H1 (cell line): ENCODE measurements at regions not wholly inside any gene's neighbourhood (a gene's known extent, or its start where the extent isn't known, plus 50 kb on each side); places are given as distances from the start of the nearest gene placed in this dataset.

Experiments used
- CTCF ChIA-PET: fragments of 300-600 bp; sonication (Branson Sonifier 250); formaldehyde crosslinking; loops from one replicate; lab custom pipeline; 2021; ENCODE audit not compliant: partially characterized antibody; lab: Charles Lee
- POLR2A ChIA-PET: fragments of 300-600 bp; sonication (Branson Sonifier 250); formaldehyde crosslinking; loops from one replicate; lab custom pipeline; 2021; ENCODE audit warnings: inconsistent platforms; ENCODE audit not compliant: partially characterized antibody; lab: Charles Lee
- DNase-seq, 2 experiments: peaks; one replicate each; pipeline versions ENCODE4 v3.0.0 to v3.0.0-alpha.2; 2010 to 2022; ENCODE audit warnings: low spot score in 2 of 2, low read depth in 1 of 2, mixed read lengths in 1 of 2
- FAIRE-seq: peaks from 2 replicates; lab custom pipeline; 2011; peaks lifted over from hg19 to GRCh38; lab: Jason Lieb, UNC
- H2AFZ ChIP-seq: 2 replicates; pipeline ENCODE4 v1.8.1; 2012; ENCODE audit warnings: low read length, inconsistent platforms
- H2AK5ac ChIP-seq: 2 replicates; pipeline ENCODE4 v1.6.1; 2013; ENCODE audit warnings: low read depth, low read length
- H2BK120ac ChIP-seq: replicated peaks from 2 replicates; pipeline ENCODE3; 2013; ENCODE audit warnings: low read depth, low read length, inconsistent platforms
- H2BK12ac ChIP-seq: 2 replicates; pipeline ENCODE4 v1.6.1; 2013; ENCODE audit warnings: low read depth, low read length
- H2BK15ac ChIP-seq: 2 replicates; pipeline ENCODE4 v1.6.1; 2013; ENCODE audit warnings: low read length
- H2BK20ac ChIP-seq: 2 replicates; pipeline ENCODE4 v1.6.1; 2013; ENCODE audit warnings: low read length
- H2BK5ac ChIP-seq: 2 replicates; pipeline ENCODE4 v1.6.1; 2013; ENCODE audit warnings: low read depth, low read length
- H3K14ac ChIP-seq: 2 replicates; pipeline ENCODE4 v1.6.1; 2013; ENCODE audit warnings: inconsistent platforms; ENCODE audit not compliant: insufficient read length
- H3K18ac ChIP-seq: 2 replicates; pipeline ENCODE4 v1.6.1; 2013; ENCODE audit warnings: low read length; ENCODE audit errors: extremely low read depth
- H3K23ac ChIP-seq: 2 replicates; pipeline ENCODE4 v1.6.1; 2013; ENCODE audit warnings: inconsistent platforms; ENCODE audit not compliant: insufficient read length
- H3K23me2 ChIP-seq: 2 replicates; pipeline ENCODE4 v1.6.1; 2013; ENCODE audit warnings: low read depth, low read length
- H3K27ac ChIP-seq: 2 replicates; pipeline ENCODE4 v1.6.1; 2011; ENCODE audit warnings: low read depth, low read length, inconsistent platforms
- H3K27me3 ChIP-seq, 4 experiments: replicated peaks in 1 of 4; 1 replicate in 1 of 4; 2 replicates in 3 of 4; pipeline versions ENCODE4 v1.6.1 to v1.8.1; 2011 to 2013; ENCODE audit warnings: low read length in 3 of 4, mild to moderate bottlenecking in 3 of 4, inconsistent platforms in 2 of 4, mixed read lengths in 2 of 4, moderate library complexity in 1 of 4; ENCODE audit not compliant: control insufficient read depth in 3 of 4, insufficient read depth in 3 of 4; ENCODE audit errors: extremely low read depth in 1 of 4
- H3K36me3 ChIP-seq, 4 experiments: 2 replicates each; pipeline versions ENCODE4 v1.6.1 to v1.8.1; 2011 to 2013; ENCODE audit warnings: mild to moderate bottlenecking in 4 of 4, low read length in 3 of 4, moderate library complexity in 2 of 4, control low read depth in 1 of 4, inconsistent platforms in 1 of 4; ENCODE audit not compliant: insufficient read depth in 4 of 4, control insufficient read depth in 2 of 4
- H3K4ac ChIP-seq: replicated peaks from 2 replicates; pipeline ENCODE3; 2013; ENCODE audit warnings: low read length, low read depth, mixed read lengths, inconsistent platforms; ENCODE audit not compliant: insufficient read length
- H3K4me1 ChIP-seq, 4 experiments: replicated peaks in 1 of 4; 1 replicate in 1 of 4; 2 replicates in 3 of 4; pipeline versions ENCODE4 v1.6.1 to v1.8.1; 2011 to 2013; ENCODE audit warnings: low read length in 3 of 4, inconsistent platforms in 2 of 4, mixed read lengths in 1 of 4; ENCODE audit not compliant: insufficient read depth in 4 of 4, control insufficient read depth in 3 of 4
- H3K4me2 ChIP-seq, 2 experiments: 2 replicates each; pipeline versions ENCODE4 v1.6.1 to v1.8.1; 2011 to 2013; ENCODE audit warnings: low read depth in 2 of 2, low read length in 2 of 2, control low read depth in 1 of 2, inconsistent platforms in 1 of 2, mild to moderate bottlenecking in 1 of 2; ENCODE audit not compliant: insufficient read depth in 1 of 2
- H3K4me3 ChIP-seq, 4 experiments: fragments of 200-600, 300-600 bp in 1 of 4; sonication (generic), shearing (Covaris generic), sonication (Bioruptor Twin) in 1 of 4; 2 replicates each; pipeline versions ENCODE4 v1.5.1 to v1.8.1; 2011 to 2016; ENCODE audit warnings: low read length in 4 of 4, low read depth in 3 of 4, control low read depth in 2 of 4, inconsistent platforms in 2 of 4, mild to moderate bottlenecking in 2 of 4, mixed read lengths in 1 of 4, moderate library complexity in 1 of 4; ENCODE audit not compliant: insufficient read depth in 2 of 4; ENCODE audit errors: extremely low read depth in 1 of 4
- H3K56ac ChIP-seq: replicated peaks from 2 replicates; pipeline ENCODE3; 2013; ENCODE audit warnings: low read depth, mild to moderate bottlenecking, mixed read lengths, low read length, inconsistent platforms; ENCODE audit not compliant: insufficient read length
- H3K79me1 ChIP-seq: 2 replicates; pipeline ENCODE4 v1.6.1; 2013; ENCODE audit warnings: low read depth, low read length, control low read depth
- H3K79me2 ChIP-seq, 2 experiments: 2 replicates each; pipeline versions ENCODE4 v1.6.1 to v1.8.1; 2012 to 2013; ENCODE audit warnings: low read length in 2 of 2, mild to moderate bottlenecking in 2 of 2, inconsistent platforms in 1 of 2; ENCODE audit not compliant: insufficient read depth in 2 of 2, control insufficient read depth in 1 of 2
- H3K9ac ChIP-seq, 4 experiments: replicated peaks in 1 of 4; 1 replicate in 1 of 4; 2 replicates in 3 of 4; pipeline versions ENCODE4 v1.6.1 to v1.8.1; 2011 to 2013; ENCODE audit warnings: low read depth in 3 of 4, low read length in 3 of 4, control low read depth in 2 of 4, mild to moderate bottlenecking in 2 of 4, moderate library complexity in 2 of 4, inconsistent platforms in 1 of 4; ENCODE audit errors: extremely low read depth in 1 of 4
- H3K9me3 ChIP-seq, 2 experiments: 2 replicates each; pipeline versions ENCODE4 v1.6.1 to v1.8.1; 2012 to 2013; ENCODE audit warnings: mild to moderate bottlenecking in 2 of 2, moderate library complexity in 2 of 2, control low read depth in 1 of 2, inconsistent platforms in 1 of 2, low read depth in 1 of 2, low read length in 1 of 2, mixed read lengths in 1 of 2; ENCODE audit not compliant: insufficient read depth in 2 of 2
- H4K20me1 ChIP-seq, 2 experiments: replicated peaks in 1 of 2; 2 replicates each; pipeline versions ENCODE3 to v1.8.1; 2011 to 2013; ENCODE audit warnings: inconsistent platforms in 2 of 2, low read length in 2 of 2, mild to moderate bottlenecking in 1 of 2; ENCODE audit not compliant: insufficient read depth in 2 of 2, control insufficient read depth in 1 of 2
- H4K5ac ChIP-seq: 2 replicates; pipeline ENCODE4 v1.6.1; 2013; ENCODE audit warnings: low read length, low read depth, mixed read lengths, inconsistent platforms; ENCODE audit not compliant: insufficient read length
- H4K8ac ChIP-seq: 2 replicates; pipeline ENCODE4 v1.8.0; 2013; ENCODE audit warnings: mild to moderate bottlenecking, moderate library complexity, low read length, inconsistent platforms; ENCODE audit not compliant: insufficient read depth; ENCODE audit errors: extremely low read depth
- H4K91ac ChIP-seq: replicated peaks from 2 replicates; pipeline ENCODE3; 2013; ENCODE audit warnings: low read length, mixed read lengths, inconsistent platforms; ENCODE audit not compliant: insufficient read length
- KDM4A ChIP-seq: IDR thresholded peaks from one replicate; pipeline ENCODE4 v1.7.1; 2012; ENCODE audit warnings: low read depth, mild to moderate bottlenecking, moderate library complexity, low read length, inconsistent platforms; ENCODE audit not compliant: severe bottlenecking
- SIRT6 ChIP-seq: IDR thresholded peaks from one replicate; pipeline ENCODE4 v1.7.1; 2012; ENCODE audit warnings: low read length, inconsistent platforms
- WGBS, 2 experiments: shearing (Covaris generic) in 1 of 2; methylation state at CpG; one replicate each; pipeline versions ENCODE4 v1.1.6 to v1.1.7; 2013 to 2015; ENCODE audit warnings: low lambda C conversion rate in 2 of 2, mixed read lengths in 2 of 2, inconsistent platforms in 1 of 2, low coverage in 1 of 2, missing lambda C conversion rate in 1 of 2; ENCODE audit not compliant: insufficient replicate concordance in 2 of 2, insufficient coverage in 1 of 2, insufficient read length in 1 of 2; ENCODE audit errors: extremely low coverage in 1 of 2, missing lambda C conversion rate in 1 of 2; 5-methylcytosine and 5-hydroxymethylcytosine counted together

DNA sequence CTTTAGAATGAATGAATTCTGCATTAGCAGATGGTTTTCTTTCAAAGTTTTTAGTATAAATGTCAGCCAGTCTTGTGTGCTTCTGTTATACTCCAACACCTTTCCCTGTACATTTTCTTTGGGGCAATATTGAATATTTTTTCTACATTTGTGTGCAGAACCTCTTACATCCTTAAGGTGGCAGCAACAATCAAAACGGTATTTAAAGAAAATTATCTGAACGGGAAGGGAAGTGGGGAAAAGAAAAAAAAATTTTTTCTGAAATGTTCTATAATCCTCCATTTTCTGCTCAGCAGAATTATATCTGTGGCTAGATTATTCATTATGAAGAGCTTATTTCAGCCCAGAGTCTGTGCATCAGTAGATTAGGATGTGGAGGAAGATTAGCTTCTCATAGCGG lies 347.3 kb upstream of the RAG2 start:
- H4K20me1 ChIP-seq, result no peaks in the 10 kb centered on the region
- WGBS, 2 experiments, result 62% methylated on average over 3 of the region's 3 CpGs; no CpG with 5 or more reads in 1 of the 2 experiments
- H3K56ac ChIP-seq, result no peak overlapping the region
- no peak overlapping the region for H3K9ac ChIP-seq
- H2BK120ac ChIP-seq, result no peak overlapping the region
- no peak overlapping the region for H2BK12ac ChIP-seq
- no peaks in the 10 kb centered on the region for H3K27me3 ChIP-seq
- H3K23me2 ChIP-seq, result no peaks in the 10 kb centered on the region; the same call in 1 of the 2 replicates
- POLR2A ChIA-PET, result no interaction called here
- no peak overlapping the region for H2BK20ac ChIP-seq
- no peak overlapping the region for H2BK15ac ChIP-seq
- no peak overlapping the region for H2AFZ ChIP-seq
- no peak overlapping the region for H4K91ac ChIP-seq
- H3K4me2 ChIP-seq, result no peak overlapping the region
- H3K23ac ChIP-seq, result no peak overlapping the region
- H2BK5ac ChIP-seq, result no peak overlapping the region
- no peak overlapping the region for H3K4ac ChIP-seq
- no peak overlapping the region for H3K4me3 ChIP-seq
- no peak overlapping the region for H3K14ac ChIP-seq
- no peak overlapping the region for H3K27ac ChIP-seq
- no peak overlapping the region for H4K8ac ChIP-seq
- CTCF ChIA-PET, result interaction anchor here (0.6 to 1.9 kb wide), 16 partner anchors 10 to 438 kb away, joined by 3 to 16 read pairs (median 4); no protein-coding TSS in a partner anchor
- no peaks in the 10 kb centered on the region for H3K36me3 ChIP-seq
- no peak overlapping the region for H4K5ac ChIP-seq
- DNase-seq, result no peak
- no peak for FAIRE-seq
- no peaks in the 10 kb centered on the region for H3K79me2 ChIP-seq
- no peak overlapping the region for H2AK5ac ChIP-seq
- H3K79me1 ChIP-seq, result no peaks in the 10 kb centered on the region
- no peaks in the 10 kb centered on the region for H3K9me3 ChIP-seq
- H3K4me1 ChIP-seq, result no peaks in the 10 kb centered on the region
- H3K18ac ChIP-seq, result no peak overlapping the region
- TF ChIP-seq KDM4A (no peak), SIRT6 (no peak)
